ENCODE measurements at regions not wholly inside any gene's neighbourhood (a gene's known extent, or its start where the extent isn't known, plus 50 kb on each side); places are given as distances from the start of the nearest gene placed in this dataset.

GRCh38 chr2:118209727-118210126 lies 121.5 kb downstream of the INSIG2 start:
- H3K27me3 Mint-ChIP-seq (ENCODE audit: unreplicated experiment): peaks cover 2% of the 10 kb centered on the region
- no peaks in the 10 kb centered on the region for H3K36me3 Mint-ChIP-seq (ENCODE audit: unreplicated experiment)
- no peak overlapping the region for H3K27ac Mint-ChIP-seq (ENCODE audit: unreplicated experiment)
- no peak for TF ChIP-seq CTCF (IDR thresholded peaks at IDR 0.05; ENCODE audit: partially characterized antibody, unreplicated experiment)
- no peaks in the 10 kb centered on the region for H3K4me1 Mint-ChIP-seq (ENCODE audit: low read depth, unreplicated experiment)
- H3K4me3 Mint-ChIP-seq (ENCODE audit: unreplicated experiment): no peak overlapping the region
- no peaks in the 10 kb centered on the region for H3K9me3 Mint-ChIP-seq (ENCODE audit: unreplicated experiment)
- no peak for DNase-seq

- Mint-ChIP-seq H3K27ac (ENCODE audit: unreplicated experiment) (no peak overlapping the region), H3K9me3 (ENCODE audit: unreplicated experiment) (no peaks in the 10 kb centered on the region), H3K4me3 (ENCODE audit: unreplicated experiment) (no peak overlapping the region), H3K4me1 (ENCODE audit: low read depth, unreplicated experiment) (no peaks in the 10 kb centered on the region), H3K36me3 (ENCODE audit: unreplicated experiment) (no peaks in the 10 kb centered on the region), H3K27me3 (ENCODE audit: unreplicated experiment) (peaks cover 4% of the 10 kb centered on the region)
- DNase-seq: no peak
- no peak for TF ChIP-seq CTCF (IDR thresholded peaks at IDR 0.05; ENCODE audit: partially characterized antibody, unreplicated experiment)
Observed at GRCh38 chr2:118207889-118208288, 119.6 kb downstream of the INSIG2 start.

- peak; percentile 70 for DNase-seq
- TF ChIP-seq CTCF (IDR thresholded peaks at IDR 0.05; ENCODE audit: partially characterized antibody, unreplicated experiment): peak; percentile 84
- no peak overlapping the region for H3K27ac Mint-ChIP-seq (ENCODE audit: unreplicated experiment)
- H3K9me3 Mint-ChIP-seq (ENCODE audit: unreplicated experiment): no peaks in the 10 kb centered on the region
- H3K36me3 Mint-ChIP-seq (ENCODE audit: unreplicated experiment): no peaks in the 10 kb centered on the region
- H3K27me3 Mint-ChIP-seq (ENCODE audit: unreplicated experiment): peaks cover 2% of the 10 kb centered on the region
- H3K4me3 Mint-ChIP-seq (ENCODE audit: unreplicated experiment): no peak overlapping the region
- H3K4me1 Mint-ChIP-seq (ENCODE audit: low read depth, unreplicated experiment): no peaks in the 10 kb centered on the region
Observed at GRCh38 chr2:118202707-118203303, 114.5 kb downstream of the INSIG2 start.

GRCh38 chr2:118198268-118198667 lies 110.0 kb downstream of the INSIG2 start:
- no peak for DNase-seq
- Mint-ChIP-seq H3K27ac (ENCODE audit: unreplicated experiment) (no peak overlapping the region), H3K4me3 (ENCODE audit: unreplicated experiment) (no peak overlapping the region), H3K9me3 (ENCODE audit: unreplicated experiment) (no peaks in the 10 kb centered on the region), H3K4me1 (ENCODE audit: low read depth, unreplicated experiment) (peaks cover 2% of the 10 kb centered on the region), H3K27me3 (ENCODE audit: unreplicated experiment) (no peaks in the 10 kb centered on the region), H3K36me3 (ENCODE audit: unreplicated experiment) (no peaks in the 10 kb centered on the region)
- no peak for TF ChIP-seq CTCF (IDR thresholded peaks at IDR 0.05; ENCODE audit: partially characterized antibody, unreplicated experiment)

GRCh38 chr2:118197011-118197675 lies 108.9 kb downstream of the INSIG2 start:
- no peaks in the 10 kb centered on the region for H3K27me3 Mint-ChIP-seq (ENCODE audit: unreplicated experiment)
- H3K9me3 Mint-ChIP-seq (ENCODE audit: unreplicated experiment): no peaks in the 10 kb centered on the region
- no peak overlapping the region for H3K4me3 Mint-ChIP-seq (ENCODE audit: unreplicated experiment)
- H3K36me3 Mint-ChIP-seq (ENCODE audit: unreplicated experiment): no peaks in the 10 kb centered on the region
- no peak overlapping the region for H3K27ac Mint-ChIP-seq (ENCODE audit: unreplicated experiment)
- no peak for TF ChIP-seq CTCF (IDR thresholded peaks at IDR 0.05; ENCODE audit: partially characterized antibody, unreplicated experiment)
- no peak for DNase-seq
- H3K4me1 Mint-ChIP-seq (ENCODE audit: low read depth, unreplicated experiment): peaks cover 2% of the 10 kb centered on the region
